ENCODE measurements at regions not wholly inside any gene's neighbourhood (a gene's known extent, or its start where the extent isn't known, plus 50 kb on each side); places are given as distances from the start of the nearest gene placed in this dataset.
A peak's percentile ranks its signal among the peaks of the same experiment; 100 is the strongest.

GRCh38 chr3:23055733-23056376 lies 147.3 kb upstream of the UBE2E2 start:
- peak; percentile 90 for DNase-seq (ENCODE audit: low read depth, low spot score)
- TF ChIP-seq CTCF (IDR thresholded peaks at IDR 0.05; ENCODE audit: low read depth, low read length): no peak

GRCh38 chr3:23062582-23062981 lies 140.5 kb upstream of the UBE2E2 start:
- no peak for TF ChIP-seq CTCF (IDR thresholded peaks at IDR 0.05; ENCODE audit: low read depth, low read length)
- DNase-seq (ENCODE audit: low read depth, low spot score): no peak
- in situ Hi-C loops (cut with HindIII; ENCODE audit: low sequenced_read_pairs): no loop called here
- H3K4me3 ChIP-seq (ENCODE audit: low read depth, low read length): no peak overlapping the region

More at GRCh38 chr3:23055733-23056376, 147.3 kb upstream of the UBE2E2 start:
- no peak overlapping the region for H3K4me3 ChIP-seq (ENCODE audit: low read depth, low read length)
- in situ Hi-C loops (cut with HindIII; ENCODE audit: low sequenced_read_pairs): no loop called here

GRCh38 chr3:23062982-23063381 lies 140.1 kb upstream of the UBE2E2 start:
- H3K4me3 ChIP-seq (ENCODE audit: low read depth, low read length): no peak overlapping the region
- DNase-seq (ENCODE audit: low read depth, low spot score): no peak
- no peak for TF ChIP-seq CTCF (IDR thresholded peaks at IDR 0.05; ENCODE audit: low read depth, low read length)
- in situ Hi-C loops (cut with HindIII; ENCODE audit: low sequenced_read_pairs): no loop called here

- no peak for TF ChIP-seq CTCF (IDR thresholded peaks at IDR 0.05; ENCODE audit: low read depth, low read length)
- H3K4me3 ChIP-seq (ENCODE audit: low read depth, low read length): no peak overlapping the region
- in situ Hi-C loops (cut with HindIII; ENCODE audit: low sequenced_read_pairs): no loop called here
- no peak for DNase-seq (ENCODE audit: low read depth, low spot score)
Measured at GRCh38 chr3:23067116-23067515, 136.0 kb upstream of the UBE2E2 start.

GRCh38 chr3:23068016-23068728 lies 135.0 kb upstream of the UBE2E2 start:
- in situ Hi-C loops (cut with HindIII; ENCODE audit: low sequenced_read_pairs): no loop called here

GRCh38 chr3:23071296-23071695 lies 131.8 kb upstream of the UBE2E2 start:
- in situ Hi-C loops (cut with HindIII; ENCODE audit: low sequenced_read_pairs): no loop called here
- no peak for TF ChIP-seq CTCF (IDR thresholded peaks at IDR 0.05; ENCODE audit: low read depth, low read length)
- no peak overlapping the region for H3K4me3 ChIP-seq (ENCODE audit: low read depth, low read length)
- DNase-seq (ENCODE audit: low read depth, low spot score): no peak

More at GRCh38 chr3:23068016-23068728, 135.0 kb upstream of the UBE2E2 start:
- no peak for DNase-seq (ENCODE audit: low read depth, low spot score)
- TF ChIP-seq CTCF (IDR thresholded peaks at IDR 0.05; ENCODE audit: low read depth, low read length): no peak
- H3K4me3 ChIP-seq (ENCODE audit: low read depth, low read length): no peak overlapping the region

All from astrocyte of the spinal cord (primary cell).